Vagina (tissue), 2 donors: ENCODE measurements at regions not wholly inside any gene's neighbourhood (a gene's known extent, or its start where the extent isn't known, plus 50 kb on each side); places are given as distances from the start of the nearest gene placed in this dataset.

Source experiments
- CTCF ChIP-seq, 3 experiments: fragments of 450-650 bp in 2 of 3; fragments of 200-600 bp in 1 of 3; sonication (generic) in 1 of 3; IDR thresholded peaks; one replicate each; pipeline ENCODE4 v1.5.1; 2017 to 2019; ENCODE audit warnings: antibody characterized with exemption in 3 of 3, mild to moderate bottlenecking in 2 of 3, moderate library complexity in 2 of 3
- POLR2A ChIP-seq, 2 donors: fragments of 450-650 bp; IDR thresholded peaks; one replicate each; pipeline ENCODE4 v1.6.1; 2017; ENCODE audit warnings: antibody characterized with exemption in 2 of 2, mild to moderate bottlenecking in 2 of 2, moderate library complexity in 2 of 2
- POLR2AphosphoS5 ChIP-seq, 2 donors: sonication (generic); formaldehyde crosslinking; IDR thresholded peaks; one replicate each; pipeline ENCODE4 v1.9.0; 2017; ENCODE audit warnings: antibody characterized with exemption in 2 of 2, mild to moderate bottlenecking in 2 of 2, low read depth in 1 of 2; ENCODE audit not compliant: insufficient read depth in 1 of 2

DNA sequence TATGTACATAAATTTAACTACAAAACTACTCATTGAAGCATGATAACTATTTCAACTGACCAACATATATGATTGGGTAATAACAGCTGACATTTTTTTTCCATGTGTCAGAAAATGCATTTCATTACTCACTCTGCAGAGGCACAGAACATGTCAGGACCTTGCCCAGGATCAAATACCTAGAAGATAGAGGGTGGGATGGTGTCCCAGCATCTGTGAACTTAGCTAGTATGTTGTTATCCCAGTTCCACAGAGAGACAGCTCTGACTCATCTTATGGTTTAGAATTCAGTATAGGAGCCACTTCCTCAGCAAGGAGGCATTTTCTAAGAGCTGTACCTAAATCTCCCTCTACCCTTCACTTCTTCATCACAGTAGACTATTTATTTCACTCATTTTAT is 1198.6 kb upstream of the ACO1 start:
- TF ChIP-seq CTCF (IDR thresholded peaks at IDR 0.05): no peak
- no peak for TF ChIP-seq POLR2A (IDR thresholded peaks at IDR 0.05)
- TF ChIP-seq POLR2AphosphoS5 (IDR thresholded peaks at IDR 0.05; ENCODE audit: insufficient read depth in 1 of 2, low read depth in 1 of 2): no peak
